Esophagus muscularis mucosa (tissue), 4 donors: ENCODE measurements at regions not wholly inside any gene's neighbourhood (a gene's known extent, or its start where the extent isn't known, plus 50 kb on each side); places are given as distances from the start of the nearest gene placed in this dataset.

ENCODE experiments used
- DNase-seq: peaks from one replicate; pipeline ENCODE4 v3.0.0-alpha.2; 2017; ENCODE audit errors: extremely low spot score
- H3K27ac ChIP-seq, 4 donors: fragments of 200-600 bp; sonication (generic); replicated peaks in 1 of 4; 1 replicate in 3 of 4; 2 replicates in 1 of 4; pipeline ENCODE4 v1.5.1; 2016 to 2019; ENCODE audit warnings: mild to moderate bottlenecking in 1 of 4
- H3K27me3 ChIP-seq, 4 donors: fragments of 200-600 bp; sonication (generic); one replicate each; pipeline versions ENCODE4 v1.5.1 to v1.6.0; 2016 to 2019
- H3K36me3 ChIP-seq, 4 donors: fragments of 200-600 bp; sonication (generic); one replicate each; pipeline ENCODE4 v1.5.1; 2016 to 2019
- H3K4me1 ChIP-seq, 4 donors: fragments of 200-600 bp; sonication (generic); one replicate each; pipeline ENCODE4 v1.5.1; 2016 to 2019
- H3K4me3 ChIP-seq, 4 donors: fragments of 200-600 bp; sonication (generic); 1 replicate in 2 of 4; 2 replicates in 2 of 4; pipeline ENCODE4 v1.5.1; 2016 to 2019; ENCODE audit warnings: mild to moderate bottlenecking in 4 of 4, moderate library complexity in 1 of 4
- H3K9me3 ChIP-seq, 4 donors: fragments of 200-600 bp; sonication (generic); 1 replicate in 3 of 4; 2 replicates in 1 of 4; pipeline ENCODE4 v1.5.1; 2016 to 2019
- CTCF ChIP-seq, 3 experiments: fragments of 200-600 bp in 2 of 3; fragments of 450-650 bp in 1 of 3; sonication (generic) in 2 of 3; IDR thresholded peaks; one replicate each; pipeline ENCODE4 v1.5.1; 2017 to 2019; ENCODE audit warnings: antibody characterized with exemption in 3 of 3, mild to moderate bottlenecking in 2 of 3, moderate library complexity in 1 of 3
- EP300 ChIP-seq: sonication (generic); formaldehyde crosslinking; IDR thresholded peaks from one replicate; pipeline ENCODE4 v1.6.1; 2017; ENCODE audit warnings: antibody characterized with exemption
- POLR2A ChIP-seq: fragments of 450-650 bp; IDR thresholded peaks from one replicate; pipeline ENCODE4 v1.6.1; 2017; ENCODE audit warnings: antibody characterized with exemption, moderate library complexity, mild to moderate bottlenecking, low read depth
- POLR2AphosphoS5 ChIP-seq, 2 donors: sonication (generic); formaldehyde crosslinking; IDR thresholded peaks; one replicate each; pipeline ENCODE4 v1.6.1; 2017; ENCODE audit warnings: antibody characterized with exemption in 2 of 2
- WGBS: methylation state at CpG from one replicate; pipeline ENCODE4 v1.1.5; 2018; 5-methylcytosine and 5-hydroxymethylcytosine counted together
- intact Hi-C: fragments of 100-400 bp; cut with DNase I; formaldehyde crosslinking; loops from one replicate; pipeline ENCODE4 v1.15.1; 2023

- intact Hi-C loops = no loop called here
- Histone ChIP-seq H3K27ac (no peak overlapping the region), H3K9me3 (no peaks in the 10 kb centered on the region), H3K36me3 (no peaks in the 10 kb centered on the region), H3K27me3 (no peaks in the 10 kb centered on the region), H3K4me1 (peaks cover 0 to 4% (median 0%) of the 10 kb centered on the region in 4 donors), H3K4me3 (no peak overlapping the region)
- WGBS = 81% methylated on average over 6 of the region's 6 CpGs
- no peak for DNase-seq
- TF ChIP-seq EP300 = no peak
- no peak for TF ChIP-seq POLR2A
- TF ChIP-seq CTCF (IDR thresholded peaks at IDR 0.05) = no peak
- TF ChIP-seq POLR2AphosphoS5 (IDR thresholded peaks at IDR 0.05) = no peak
These were observed 162.8 kb upstream of the BMPER start for GRCh38 chr7:33742521-33742920.

DNA sequence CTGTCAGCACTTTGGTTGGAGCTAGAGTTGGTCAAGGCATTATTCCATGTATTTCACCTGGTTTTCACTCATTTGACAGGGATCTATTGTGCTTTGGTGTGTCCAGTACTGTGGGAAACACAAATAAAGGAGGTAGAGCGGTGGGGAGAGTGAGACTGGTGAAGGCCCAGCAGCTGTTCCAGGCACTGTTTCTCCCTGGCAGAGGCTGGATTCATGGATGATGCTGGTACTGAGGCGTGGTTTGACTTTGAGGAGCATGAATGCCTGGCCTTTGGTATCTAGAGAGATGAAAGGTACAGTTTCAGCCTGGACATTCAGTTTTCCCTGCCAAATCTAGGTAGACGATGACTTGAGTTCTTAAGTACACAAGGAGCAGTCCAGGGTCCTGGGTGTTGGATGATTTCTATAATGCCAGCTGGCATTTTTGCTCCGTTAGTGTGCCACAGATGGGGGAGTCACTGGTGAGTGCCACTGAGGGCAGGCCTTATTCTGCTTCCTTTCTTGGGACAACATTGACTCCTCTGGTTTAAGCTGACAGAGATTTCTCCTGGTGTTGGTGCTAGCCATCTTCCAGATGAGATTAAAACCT is 162.2 kb upstream of the BMPER start:
- no peak for DNase-seq
- no peak for TF ChIP-seq POLR2A
- TF ChIP-seq EP300 = no peak
- TF ChIP-seq POLR2AphosphoS5 (IDR thresholded peaks at IDR 0.05) = no peak
- no peak for TF ChIP-seq CTCF (IDR thresholded peaks at IDR 0.05)
- Histone ChIP-seq H3K4me1 (peaks cover 0 to 4% (median 0%) of the 10 kb centered on the region in 4 donors), H3K27ac (no peak overlapping the region), H3K4me3 (no peak overlapping the region), H3K36me3 (no peaks in the 10 kb centered on the region), H3K9me3 (no peaks in the 10 kb centered on the region), H3K27me3 (no peaks in the 10 kb centered on the region)
- 94% methylated on average over 4 of the region's 4 CpGs for WGBS
- intact Hi-C loops = no loop called here

- Histone ChIP-seq H3K4me3 (no peak overlapping the region), H3K36me3 (no peaks in the 10 kb centered on the region), H3K27me3 (no peaks in the 10 kb centered on the region), H3K4me1 (peaks cover 0 to 4% (median 0%) of the 10 kb centered on the region in 4 donors), H3K27ac (no peak overlapping the region), H3K9me3 (no peaks in the 10 kb centered on the region)
- WGBS = 89% methylated on average over 5 of the region's 5 CpGs
- TF ChIP-seq CTCF (IDR thresholded peaks at IDR 0.05) (no peak), EP300 (no peak), POLR2AphosphoS5 (IDR thresholded peaks at IDR 0.05) (no peak), POLR2A (no peak)
- DNase-seq = no peak
- intact Hi-C loops = no loop called here
These were observed 161.7 kb upstream of the BMPER start for GRCh38 chr7:33743594-33743993.

- TF ChIP-seq POLR2AphosphoS5 (IDR thresholded peaks at IDR 0.05) = no peak
- TF ChIP-seq POLR2A = no peak
- no peak for TF ChIP-seq EP300
- TF ChIP-seq CTCF (IDR thresholded peaks at IDR 0.05) = peak in 1 of 3 experiments; percentile 20
- no peak for DNase-seq
- WGBS = 89% methylated on average over 3 of the region's 3 CpGs
- H3K27ac ChIP-seq = no peak overlapping the region
- intact Hi-C loops = no loop called here
- H3K36me3 ChIP-seq = no peaks in the 10 kb centered on the region
- H3K4me1 ChIP-seq = peaks cover 0 to 4% (median 0%) of the 10 kb centered on the region in 4 donors
- H3K9me3 ChIP-seq = no peaks in the 10 kb centered on the region
- no peaks in the 10 kb centered on the region for H3K27me3 ChIP-seq
- no peak overlapping the region for H3K4me3 ChIP-seq
These were observed 160.9 kb upstream of the BMPER start for GRCh38 chr7:33744293-33745075.
